GM12864 (cell line): ENCODE measurements at regions not wholly inside any gene's neighbourhood (a gene's known extent, or its start where the extent isn't known, plus 50 kb on each side); places are given as distances from the start of the nearest gene placed in this dataset.

Experiments used
- DNase-seq: peaks from one replicate; pipeline ENCODE4 v3.0.0-alpha.2; 2011; ENCODE audit warnings: low read depth
- H3K4me3 ChIP-seq: 2 replicates; pipeline ENCODE4 v1.5.1; 2011; ENCODE audit warnings: mild to moderate bottlenecking, low read depth, low read length, control low read depth
- TF ChIP-seq, protein P1 (sequence below): IDR thresholded peaks from 2 replicates; pipeline ENCODE4 v1.5.1; 2011; ENCODE audit warnings: low read depth, mild to moderate bottlenecking, moderate library complexity, low read length, control low read depth, inconsistent platforms; ENCODE audit errors: missing control alignments

DNA sequence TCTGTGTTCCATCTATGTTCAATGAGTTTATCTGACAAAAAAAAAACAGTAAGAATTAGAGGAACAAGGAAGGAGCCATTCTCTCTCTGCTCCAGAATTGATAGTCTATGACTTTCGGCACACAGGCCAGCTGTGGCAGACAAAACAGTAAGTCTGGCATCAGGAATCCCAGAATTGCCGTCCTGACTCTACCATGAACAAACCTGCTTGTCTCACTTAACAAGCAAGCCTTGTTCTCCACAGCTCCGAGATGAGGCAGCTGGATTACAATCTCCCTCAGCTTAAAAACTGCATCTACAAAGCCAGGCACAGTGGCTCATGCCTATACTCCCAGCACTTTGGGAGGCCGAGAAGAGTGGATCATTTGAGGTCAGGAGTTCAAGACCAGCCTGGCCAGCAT, 153.6 kb upstream of the TMCC3 start:
- DNase-seq: no peak
- TF ChIP-seq, protein P1, sequence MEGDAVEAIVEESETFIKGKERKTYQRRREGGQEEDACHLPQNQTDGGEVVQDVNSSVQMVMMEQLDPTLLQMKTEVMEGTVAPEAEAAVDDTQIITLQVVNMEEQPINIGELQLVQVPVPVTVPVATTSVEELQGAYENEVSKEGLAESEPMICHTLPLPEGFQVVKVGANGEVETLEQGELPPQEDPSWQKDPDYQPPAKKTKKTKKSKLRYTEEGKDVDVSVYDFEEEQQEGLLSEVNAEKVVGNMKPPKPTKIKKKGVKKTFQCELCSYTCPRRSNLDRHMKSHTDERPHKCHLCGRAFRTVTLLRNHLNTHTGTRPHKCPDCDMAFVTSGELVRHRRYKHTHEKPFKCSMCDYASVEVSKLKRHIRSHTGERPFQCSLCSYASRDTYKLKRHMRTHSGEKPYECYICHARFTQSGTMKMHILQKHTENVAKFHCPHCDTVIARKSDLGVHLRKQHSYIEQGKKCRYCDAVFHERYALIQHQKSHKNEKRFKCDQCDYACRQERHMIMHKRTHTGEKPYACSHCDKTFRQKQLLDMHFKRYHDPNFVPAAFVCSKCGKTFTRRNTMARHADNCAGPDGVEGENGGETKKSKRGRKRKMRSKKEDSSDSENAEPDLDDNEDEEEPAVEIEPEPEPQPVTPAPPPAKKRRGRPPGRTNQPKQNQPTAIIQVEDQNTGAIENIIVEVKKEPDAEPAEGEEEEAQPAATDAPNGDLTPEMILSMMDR: no peak
- H3K4me3 ChIP-seq: no peak overlapping the region

DNA sequence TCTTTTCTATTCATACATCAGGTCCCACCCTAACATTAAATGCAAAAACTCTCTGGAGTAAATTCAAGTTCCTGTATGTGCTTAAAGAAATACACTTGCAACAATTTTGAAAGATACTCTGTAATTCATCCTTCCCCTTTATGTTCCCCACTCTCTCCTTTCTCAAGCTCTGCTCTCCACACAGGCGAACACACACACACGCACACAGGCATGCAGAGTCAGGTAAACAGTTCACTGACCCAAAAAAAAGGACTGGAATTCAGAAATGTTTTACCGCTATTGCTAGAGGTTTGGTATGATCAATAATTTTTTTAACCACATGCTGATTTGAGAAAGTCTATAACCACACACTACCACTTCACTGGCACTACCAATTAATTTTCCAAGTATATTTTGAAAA, 152.4 kb upstream of the TMCC3 start:
- no peak overlapping the region for H3K4me3 ChIP-seq
- DNase-seq: no peak
- TF ChIP-seq, protein P1: no peak

- DNase-seq: no peak
- TF ChIP-seq, protein P1: no peak
- no peak overlapping the region for H3K4me3 ChIP-seq
These were observed 151.4 kb upstream of the TMCC3 start for GRCh38 chr12:94801745-94802144.

- TF ChIP-seq, protein P1: no peak
- no peak for DNase-seq
- no peak overlapping the region for H3K4me3 ChIP-seq
These were observed 148.8 kb upstream of the TMCC3 start for GRCh38 chr12:94799136-94799535.

GRCh38 chr12:94798113-94798512, 147.8 kb upstream of the TMCC3 start:
- H3K4me3 ChIP-seq: no peak overlapping the region
- TF ChIP-seq, protein P1: no peak
- no peak for DNase-seq

- H3K4me3 ChIP-seq: no peak overlapping the region
- no peak for DNase-seq
- TF ChIP-seq, protein P1: no peak
These were observed 145.2 kb upstream of the TMCC3 start for GRCh38 chr12:94795520-94795919.

- DNase-seq: no peak
- TF ChIP-seq, protein P1: no peak
- no peak overlapping the region for H3K4me3 ChIP-seq
These were observed 144.7 kb upstream of the TMCC3 start for GRCh38 chr12:94795044-94795443.
